K562 (cell line): ENCODE measurements at regions not wholly inside any gene's neighbourhood (a gene's known extent, or its start where the extent isn't known, plus 50 kb on each side); places are given as distances from the start of the nearest gene placed in this dataset.

Experiments
- CREB5 ChIP-seq: fragments of 250-450 bp; sonication (Bioruptor Pico); IDR thresholded peaks from 2 replicates; pipeline ENCODE4 v1.5.0; 2020; ENCODE audit warnings: mild to moderate bottlenecking
- CTCF ChIP-seq, 3 experiments: IDR thresholded peaks in 2 of 3; conservative IDR thresholded peaks in 1 of 3; 2 replicates each; pipeline ENCODE4 v1.5.1; 2011 to 2012; ENCODE audit warnings: low read length in 3 of 3, mild to moderate bottlenecking in 3 of 3, control low read depth in 2 of 3, improper control_type of control experiment in 1 of 3, inconsistent platforms in 1 of 3, low read depth in 1 of 3, mixed read lengths in 1 of 3, moderate library complexity in 1 of 3; ENCODE audit not compliant: insufficient read depth in 2 of 3
- ELF1 ChIP-seq: fragments of 200-800 bp; sonication (Bioruptor generic); IDR thresholded peaks from 2 replicates; pipeline ENCODE4 v1.6.1; 2016; ENCODE audit warnings: missing genetic modification characterization, missing compliant biosample characterization
- EZH2 ChIP-seq: IDR thresholded peaks from 2 replicates; pipeline ENCODE4 v1.6.1; 2012; ENCODE audit warnings: low read depth, mild to moderate bottlenecking, inconsistent platforms, low read length, borderline replicate concordance
- FOXA3 ChIP-seq, 2 experiments: fragments of 450-650 bp in 1 of 2; sonication (generic) in 1 of 2; formaldehyde crosslinking; IDR thresholded peaks in 1 of 2; conservative IDR thresholded peaks in 1 of 2; 2 replicates each; pipeline versions ENCODE4 v1.4.0 to v1.8.0; 2020 to 2022; ENCODE audit warnings: mild to moderate bottlenecking in 2 of 2, missing genetic modification reagents in 1 of 2
- JUND ChIP-seq, 2 experiments: IDR thresholded peaks; 2 replicates in 1 of 2; 3 replicates in 1 of 2; pipeline ENCODE4 v1.6.1; 2011; ENCODE audit warnings: borderline replicate concordance in 2 of 2, low read depth in 2 of 2, low read length in 2 of 2, improper control_type of control experiment in 1 of 2, missing biosample characterization in 1 of 2, missing genetic modification characterization in 1 of 2, missing genetic modification reagents in 1 of 2
- POLR2A ChIP-seq: fragments of 450-650 bp; conservative IDR thresholded peaks from 2 replicates; pipeline ENCODE4 v1.6.1; 2016
- PRPF4 ChIP-seq: fragments of 200-400 bp; formaldehyde crosslinking; IDR thresholded peaks from one replicate; pipeline ENCODE4 v1.6.1; 2017; ENCODE audit warnings: low read length, low read depth, mild to moderate bottlenecking; ENCODE audit not compliant: insufficient read depth, poor library complexity, severe bottlenecking
- REST ChIP-seq, 2 experiments: fragments of 450-650 bp; formaldehyde crosslinking in 1 of 2; IDR thresholded peaks; 2 replicates each; pipeline versions ENCODE4 v1.4.0 to v1.6.1; 2014 to 2020; ENCODE audit warnings: mild to moderate bottlenecking in 2 of 2, borderline replicate concordance in 1 of 2, low read depth in 1 of 2
- SIX5 ChIP-seq, 2 experiments: IDR thresholded peaks; 2 replicates each; pipeline ENCODE4 v1.6.1; 2011; ENCODE audit warnings: low read length in 2 of 2, borderline replicate concordance in 1 of 2, low read depth in 1 of 2, mild to moderate bottlenecking in 1 of 2, moderate library complexity in 1 of 2; ENCODE audit not compliant: insufficient read depth in 1 of 2
- SMC3 ChIP-seq: conservative IDR thresholded peaks from 2 replicates; pipeline ENCODE4 v1.6.1; 2011; ENCODE audit warnings: low read depth, low read length, improper control_type of control experiment; ENCODE audit not compliant: insufficient read depth
- TCF7L2 ChIP-seq: fragments of 150-350 bp; IDR thresholded peaks from 2 replicates; pipeline ENCODE4 v1.6.1; 2016; ENCODE audit warnings: low read depth, mild to moderate bottlenecking, low read length, moderate library complexity
- TF ChIP-seq, protein P1 (sequence below): sonication (generic); formaldehyde crosslinking; IDR thresholded peaks from 2 replicates; pipeline ENCODE4 v1.8.0; 2023; ENCODE audit warnings: missing genetic modification reagents, mild to moderate bottlenecking, borderline replicate concordance

DNA sequence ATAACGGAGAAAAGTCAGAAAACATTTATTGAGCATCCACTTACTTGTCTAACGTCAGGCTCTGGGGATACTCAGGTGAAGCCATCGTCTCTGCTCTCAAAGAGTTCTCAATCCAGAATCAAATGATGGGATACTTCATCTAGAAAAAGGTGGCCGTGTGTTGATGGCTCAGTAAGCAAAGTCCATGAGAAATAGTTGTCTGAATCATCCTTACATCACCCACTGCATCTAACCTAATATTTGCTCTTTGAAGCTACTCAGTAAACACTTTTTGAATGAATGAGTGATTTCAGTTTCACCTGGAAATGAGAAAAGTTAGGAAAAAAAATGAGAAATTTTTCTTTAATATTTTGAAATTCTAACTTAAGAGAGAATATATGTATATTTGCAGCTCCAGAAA lies 155.3 kb upstream of the PKN2 start:
- TF ChIP-seq PRPF4 (no peak), CREB5 (CRISPR knock-in tag) (no peak), TCF7L2 (no peak), FOXA3 (CRISPR knock-in tag; conservative IDR thresholded peaks at IDR 0.05 in 1 of 2, IDR thresholded peaks at IDR 0.05 in 1 of 2) (no peak), JUND (IDR thresholded peaks at IDR 0.05; ENCODE audit: borderline replicate concordance, low read depth, low read length) (no peak), JUND (tag; IDR thresholded peaks at IDR 0.05; ENCODE audit: borderline replicate concordance, low read depth, low read length) (no peak), ELF1 (tag) (no peak), CTCF (IDR thresholded peaks at IDR 0.05 in 2 of 3, conservative IDR thresholded peaks at IDR 0.05 in 1 of 3; ENCODE audit: insufficient read depth in 2 of 3, low read depth in 1 of 3, low read length in 3 of 3) (no peak), POLR2A (no peak), EZH2 (no peak), SMC3 (no peak), SIX5 (IDR thresholded peaks at IDR 0.05; ENCODE audit: borderline replicate concordance in 1 of 2, insufficient read depth in 1 of 2, low read depth in 1 of 2, low read length in 2 of 2) (no peak), REST (IDR thresholded peaks at IDR 0.05; ENCODE audit: borderline replicate concordance) (no peak), REST (CRISPR knock-in tag; IDR thresholded peaks at IDR 0.05; ENCODE audit: low read depth) (no peak)
- TF ChIP-seq, protein P1, sequence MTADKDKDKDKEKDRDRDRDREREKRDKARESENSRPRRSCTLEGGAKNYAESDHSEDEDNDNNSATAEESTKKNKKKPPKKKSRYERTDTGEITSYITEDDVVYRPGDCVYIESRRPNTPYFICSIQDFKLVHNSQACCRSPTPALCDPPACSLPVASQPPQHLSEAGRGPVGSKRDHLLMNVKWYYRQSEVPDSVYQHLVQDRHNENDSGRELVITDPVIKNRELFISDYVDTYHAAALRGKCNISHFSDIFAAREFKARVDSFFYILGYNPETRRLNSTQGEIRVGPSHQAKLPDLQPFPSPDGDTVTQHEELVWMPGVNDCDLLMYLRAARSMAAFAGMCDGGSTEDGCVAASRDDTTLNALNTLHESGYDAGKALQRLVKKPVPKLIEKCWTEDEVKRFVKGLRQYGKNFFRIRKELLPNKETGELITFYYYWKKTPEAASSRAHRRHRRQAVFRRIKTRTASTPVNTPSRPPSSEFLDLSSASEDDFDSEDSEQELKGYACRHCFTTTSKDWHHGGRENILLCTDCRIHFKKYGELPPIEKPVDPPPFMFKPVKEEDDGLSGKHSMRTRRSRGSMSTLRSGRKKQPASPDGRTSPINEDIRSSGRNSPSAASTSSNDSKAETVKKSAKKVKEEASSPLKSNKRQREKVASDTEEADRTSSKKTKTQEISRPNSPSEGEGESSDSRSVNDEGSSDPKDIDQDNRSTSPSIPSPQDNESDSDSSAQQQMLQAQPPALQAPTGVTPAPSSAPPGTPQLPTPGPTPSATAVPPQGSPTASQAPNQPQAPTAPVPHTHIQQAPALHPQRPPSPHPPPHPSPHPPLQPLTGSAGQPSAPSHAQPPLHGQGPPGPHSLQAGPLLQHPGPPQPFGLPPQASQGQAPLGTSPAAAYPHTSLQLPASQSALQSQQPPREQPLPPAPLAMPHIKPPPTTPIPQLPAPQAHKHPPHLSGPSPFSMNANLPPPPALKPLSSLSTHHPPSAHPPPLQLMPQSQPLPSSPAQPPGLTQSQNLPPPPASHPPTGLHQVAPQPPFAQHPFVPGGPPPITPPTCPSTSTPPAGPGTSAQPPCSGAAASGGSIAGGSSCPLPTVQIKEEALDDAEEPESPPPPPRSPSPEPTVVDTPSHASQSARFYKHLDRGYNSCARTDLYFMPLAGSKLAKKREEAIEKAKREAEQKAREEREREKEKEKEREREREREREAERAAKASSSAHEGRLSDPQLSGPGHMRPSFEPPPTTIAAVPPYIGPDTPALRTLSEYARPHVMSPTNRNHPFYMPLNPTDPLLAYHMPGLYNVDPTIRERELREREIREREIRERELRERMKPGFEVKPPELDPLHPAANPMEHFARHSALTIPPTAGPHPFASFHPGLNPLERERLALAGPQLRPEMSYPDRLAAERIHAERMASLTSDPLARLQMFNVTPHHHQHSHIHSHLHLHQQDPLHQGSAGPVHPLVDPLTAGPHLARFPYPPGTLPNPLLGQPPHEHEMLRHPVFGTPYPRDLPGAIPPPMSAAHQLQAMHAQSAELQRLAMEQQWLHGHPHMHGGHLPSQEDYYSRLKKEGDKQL (CRISPR knock-in tag): no peak
